Gastroesophageal sphincter (tissue), 3 donors: ENCODE measurements at regions not wholly inside any gene's neighbourhood (a gene's known extent, or its start where the extent isn't known, plus 50 kb on each side); places are given as distances from the start of the nearest gene placed in this dataset.

Experiments
- POLR2A ChIP-seq, 2 donors: fragments of 450-650 bp; IDR thresholded peaks; one replicate each; pipeline ENCODE4 v1.6.1; 2017; ENCODE audit warnings: antibody characterized with exemption in 2 of 2, mild to moderate bottlenecking in 2 of 2, moderate library complexity in 1 of 2
- POLR2AphosphoS5 ChIP-seq: sonication (generic); formaldehyde crosslinking; IDR thresholded peaks from one replicate; pipeline ENCODE4 v1.6.1; 2017; ENCODE audit warnings: antibody characterized with exemption
- TF ChIP-seq, protein P1 (sequence below), 4 experiments: fragments of 200-600 bp in 2 of 4; fragments of 450-650 bp in 2 of 4; sonication (generic) in 1 of 4; IDR thresholded peaks; one replicate each; pipeline ENCODE4 v1.5.1; 2017 to 2019; ENCODE audit warnings: antibody characterized with exemption in 4 of 4, mild to moderate bottlenecking in 2 of 4, moderate library complexity in 2 of 4

DNA sequence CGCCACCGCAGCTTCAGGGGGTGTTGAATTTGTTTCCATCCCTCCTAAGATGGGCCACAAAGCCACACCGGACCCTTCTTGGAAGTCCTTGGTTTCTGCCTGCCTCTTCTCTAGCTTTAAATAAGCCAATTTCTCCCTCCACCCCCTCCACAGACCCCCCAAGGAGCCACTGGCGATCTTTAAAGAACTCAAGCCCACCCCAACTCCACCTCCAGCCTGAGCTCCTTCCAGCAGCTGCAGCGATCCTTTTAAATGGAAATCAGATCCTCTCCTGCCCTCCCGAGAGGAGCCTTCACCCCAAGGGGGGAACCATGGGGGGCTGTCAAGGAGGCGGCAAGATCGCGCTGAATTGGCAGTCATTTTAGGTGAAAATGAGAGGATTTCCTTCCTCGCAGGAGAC is 133.1 kb downstream of the NCOR2 start:
- TF ChIP-seq, protein P1, sequence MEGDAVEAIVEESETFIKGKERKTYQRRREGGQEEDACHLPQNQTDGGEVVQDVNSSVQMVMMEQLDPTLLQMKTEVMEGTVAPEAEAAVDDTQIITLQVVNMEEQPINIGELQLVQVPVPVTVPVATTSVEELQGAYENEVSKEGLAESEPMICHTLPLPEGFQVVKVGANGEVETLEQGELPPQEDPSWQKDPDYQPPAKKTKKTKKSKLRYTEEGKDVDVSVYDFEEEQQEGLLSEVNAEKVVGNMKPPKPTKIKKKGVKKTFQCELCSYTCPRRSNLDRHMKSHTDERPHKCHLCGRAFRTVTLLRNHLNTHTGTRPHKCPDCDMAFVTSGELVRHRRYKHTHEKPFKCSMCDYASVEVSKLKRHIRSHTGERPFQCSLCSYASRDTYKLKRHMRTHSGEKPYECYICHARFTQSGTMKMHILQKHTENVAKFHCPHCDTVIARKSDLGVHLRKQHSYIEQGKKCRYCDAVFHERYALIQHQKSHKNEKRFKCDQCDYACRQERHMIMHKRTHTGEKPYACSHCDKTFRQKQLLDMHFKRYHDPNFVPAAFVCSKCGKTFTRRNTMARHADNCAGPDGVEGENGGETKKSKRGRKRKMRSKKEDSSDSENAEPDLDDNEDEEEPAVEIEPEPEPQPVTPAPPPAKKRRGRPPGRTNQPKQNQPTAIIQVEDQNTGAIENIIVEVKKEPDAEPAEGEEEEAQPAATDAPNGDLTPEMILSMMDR (IDR thresholded peaks at IDR 0.05), result no peak
- no peak for TF ChIP-seq POLR2A (IDR thresholded peaks at IDR 0.05)
- no peak for TF ChIP-seq POLR2AphosphoS5
